ENCODE measurements at regions not wholly inside any gene's neighbourhood (a gene's known extent, or its start where the extent isn't known, plus 50 kb on each side); places are given as distances from the start of the nearest gene placed in this dataset.
"Not testable (repeated sequence)": the region's sequence is repeated elsewhere in the genome, so short reads cannot be mapped to it uniquely, and the experiment has no call there.

DNA sequence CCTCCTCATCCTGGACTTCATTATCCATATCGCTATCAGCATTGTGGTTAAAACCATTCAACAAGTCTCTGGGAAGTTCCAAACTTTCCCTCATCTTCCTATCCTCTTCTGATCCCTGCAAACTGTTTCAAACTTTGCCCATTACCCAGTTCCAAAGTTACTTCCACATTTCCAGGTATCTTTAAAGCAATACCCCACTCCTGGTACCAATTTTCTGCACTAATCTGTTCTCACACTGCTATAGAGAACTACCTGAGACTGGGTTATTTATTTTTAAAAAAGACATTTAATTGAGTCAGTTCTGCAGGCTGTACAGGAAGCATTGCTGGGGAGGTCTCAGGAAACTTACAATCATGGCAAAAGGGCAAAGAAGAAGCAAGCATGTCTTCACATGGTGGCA, 147.3 kb downstream of the ARL4A start:
- no peak for DNase-seq (ENCODE audit: low read depth in 1 of 2, low spot score in 1 of 2)
- Histone ChIP-seq H3K4me3 (replicated peaks; ENCODE audit: insufficient read depth, low read length) (no peak overlapping the region), H3K27ac (replicated peaks) (no peak overlapping the region), H3K27me3 (ENCODE audit: insufficient read depth, poor library complexity, severe bottlenecking) (no peaks in the 10 kb centered on the region)
- TF ChIP-seq, protein P1, sequence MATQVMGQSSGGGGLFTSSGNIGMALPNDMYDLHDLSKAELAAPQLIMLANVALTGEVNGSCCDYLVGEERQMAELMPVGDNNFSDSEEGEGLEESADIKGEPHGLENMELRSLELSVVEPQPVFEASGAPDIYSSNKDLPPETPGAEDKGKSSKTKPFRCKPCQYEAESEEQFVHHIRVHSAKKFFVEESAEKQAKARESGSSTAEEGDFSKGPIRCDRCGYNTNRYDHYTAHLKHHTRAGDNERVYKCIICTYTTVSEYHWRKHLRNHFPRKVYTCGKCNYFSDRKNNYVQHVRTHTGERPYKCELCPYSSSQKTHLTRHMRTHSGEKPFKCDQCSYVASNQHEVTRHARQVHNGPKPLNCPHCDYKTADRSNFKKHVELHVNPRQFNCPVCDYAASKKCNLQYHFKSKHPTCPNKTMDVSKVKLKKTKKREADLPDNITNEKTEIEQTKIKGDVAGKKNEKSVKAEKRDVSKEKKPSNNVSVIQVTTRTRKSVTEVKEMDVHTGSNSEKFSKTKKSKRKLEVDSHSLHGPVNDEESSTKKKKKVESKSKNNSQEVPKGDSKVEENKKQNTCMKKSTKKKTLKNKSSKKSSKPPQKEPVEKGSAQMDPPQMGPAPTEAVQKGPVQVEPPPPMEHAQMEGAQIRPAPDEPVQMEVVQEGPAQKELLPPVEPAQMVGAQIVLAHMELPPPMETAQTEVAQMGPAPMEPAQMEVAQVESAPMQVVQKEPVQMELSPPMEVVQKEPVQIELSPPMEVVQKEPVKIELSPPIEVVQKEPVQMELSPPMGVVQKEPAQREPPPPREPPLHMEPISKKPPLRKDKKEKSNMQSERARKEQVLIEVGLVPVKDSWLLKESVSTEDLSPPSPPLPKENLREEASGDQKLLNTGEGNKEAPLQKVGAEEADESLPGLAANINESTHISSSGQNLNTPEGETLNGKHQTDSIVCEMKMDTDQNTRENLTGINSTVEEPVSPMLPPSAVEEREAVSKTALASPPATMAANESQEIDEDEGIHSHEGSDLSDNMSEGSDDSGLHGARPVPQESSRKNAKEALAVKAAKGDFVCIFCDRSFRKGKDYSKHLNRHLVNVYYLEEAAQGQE (IDR thresholded peaks at IDR 0.05; ENCODE audit: insufficient replicate concordance, low read depth), result no peak
- TF ChIP-seq POLR2AphosphoS5 (IDR thresholded peaks at IDR 0.05; ENCODE audit: low read depth) (no peak), GABPA (IDR thresholded peaks at IDR 0.05; ENCODE audit: low read depth) (no peak)

DNA sequence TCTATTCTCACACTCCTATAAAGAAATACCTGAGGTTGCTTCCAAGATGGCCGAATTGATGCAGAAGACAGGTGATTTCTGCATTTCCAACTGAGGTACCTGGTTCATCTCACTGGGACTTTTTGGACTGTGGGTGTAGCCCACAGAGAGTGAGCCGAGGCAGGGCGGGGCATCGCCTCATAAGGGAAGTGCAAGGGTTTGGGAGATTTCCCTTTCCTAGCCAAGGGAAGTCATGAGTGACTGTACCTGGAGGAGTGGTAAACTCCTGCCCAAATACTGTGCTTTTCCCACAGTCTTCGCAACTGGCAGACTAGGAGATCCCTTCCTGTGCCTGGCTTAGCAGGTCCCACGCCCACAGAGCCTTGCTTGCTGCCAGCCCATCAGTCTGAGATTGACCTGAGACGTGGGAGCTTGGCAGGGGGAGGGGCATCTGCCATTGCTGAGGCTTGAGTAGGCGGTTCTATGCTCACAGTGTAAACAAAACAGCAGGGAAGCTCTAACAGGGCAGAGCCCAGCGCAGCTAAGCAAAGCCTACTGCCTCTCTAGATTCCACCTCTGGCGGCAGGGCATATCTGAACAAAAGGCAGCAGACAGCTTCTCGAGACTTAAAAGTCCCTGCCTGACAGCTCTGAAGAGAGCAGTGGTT, 152.2 kb downstream of the ARL4A start:
- no peak for DNase-seq (ENCODE audit: low read depth in 1 of 2, low spot score in 1 of 2)
- TF ChIP-seq SPI1 (IDR thresholded peaks at IDR 0.05; ENCODE audit: borderline replicate concordance, low read depth) (no peak), POLR2AphosphoS5 (IDR thresholded peaks at IDR 0.05; ENCODE audit: low read depth) (no peak), GABPA (IDR thresholded peaks at IDR 0.05; ENCODE audit: low read depth) (no peak)
- TF ChIP-seq, protein P1 (IDR thresholded peaks at IDR 0.05; ENCODE audit: insufficient replicate concordance, low read depth), result no peak
- TF ChIP-seq, protein P2, sequence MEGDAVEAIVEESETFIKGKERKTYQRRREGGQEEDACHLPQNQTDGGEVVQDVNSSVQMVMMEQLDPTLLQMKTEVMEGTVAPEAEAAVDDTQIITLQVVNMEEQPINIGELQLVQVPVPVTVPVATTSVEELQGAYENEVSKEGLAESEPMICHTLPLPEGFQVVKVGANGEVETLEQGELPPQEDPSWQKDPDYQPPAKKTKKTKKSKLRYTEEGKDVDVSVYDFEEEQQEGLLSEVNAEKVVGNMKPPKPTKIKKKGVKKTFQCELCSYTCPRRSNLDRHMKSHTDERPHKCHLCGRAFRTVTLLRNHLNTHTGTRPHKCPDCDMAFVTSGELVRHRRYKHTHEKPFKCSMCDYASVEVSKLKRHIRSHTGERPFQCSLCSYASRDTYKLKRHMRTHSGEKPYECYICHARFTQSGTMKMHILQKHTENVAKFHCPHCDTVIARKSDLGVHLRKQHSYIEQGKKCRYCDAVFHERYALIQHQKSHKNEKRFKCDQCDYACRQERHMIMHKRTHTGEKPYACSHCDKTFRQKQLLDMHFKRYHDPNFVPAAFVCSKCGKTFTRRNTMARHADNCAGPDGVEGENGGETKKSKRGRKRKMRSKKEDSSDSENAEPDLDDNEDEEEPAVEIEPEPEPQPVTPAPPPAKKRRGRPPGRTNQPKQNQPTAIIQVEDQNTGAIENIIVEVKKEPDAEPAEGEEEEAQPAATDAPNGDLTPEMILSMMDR (IDR thresholded peaks at IDR 0.05; ENCODE audit: insufficient read depth, low read length), result no peak
- H3K27me3 ChIP-seq (ENCODE audit: insufficient read depth, poor library complexity, severe bottlenecking), result no peaks in the 10 kb centered on the region
- H3K4me3 ChIP-seq (replicated peaks; ENCODE audit: insufficient read depth, low read length), result no peak overlapping the region
- H3K27ac ChIP-seq (replicated peaks), result no peak overlapping the region

DNA sequence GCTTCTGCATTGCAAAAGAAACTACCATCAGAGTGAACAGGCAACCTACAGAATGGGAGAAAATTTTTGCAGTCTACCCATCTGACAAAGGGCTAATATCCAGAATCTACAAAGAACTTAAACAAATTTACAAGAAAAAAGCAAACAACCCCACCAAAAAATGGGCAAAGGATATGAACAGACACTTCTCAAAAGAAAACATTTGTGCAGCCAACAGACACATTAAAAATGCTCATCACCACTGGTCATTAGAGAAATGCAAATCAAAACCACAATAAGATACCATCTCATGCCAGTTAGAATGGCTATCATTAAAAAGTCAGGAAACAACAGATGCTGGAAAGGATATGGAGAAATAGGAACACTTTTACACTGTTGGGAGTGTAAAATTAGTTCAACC, 157.3 kb downstream of the ARL4A start:
- not testable (repeated sequence) for DNase-seq (ENCODE audit: low read depth in 1 of 2, low spot score in 1 of 2); H3K27ac ChIP-seq (replicated peaks); H3K27me3 ChIP-seq (ENCODE audit: insufficient read depth, poor library complexity, severe bottlenecking); H3K4me3 ChIP-seq (replicated peaks; ENCODE audit: insufficient read depth, low read length)

DNA sequence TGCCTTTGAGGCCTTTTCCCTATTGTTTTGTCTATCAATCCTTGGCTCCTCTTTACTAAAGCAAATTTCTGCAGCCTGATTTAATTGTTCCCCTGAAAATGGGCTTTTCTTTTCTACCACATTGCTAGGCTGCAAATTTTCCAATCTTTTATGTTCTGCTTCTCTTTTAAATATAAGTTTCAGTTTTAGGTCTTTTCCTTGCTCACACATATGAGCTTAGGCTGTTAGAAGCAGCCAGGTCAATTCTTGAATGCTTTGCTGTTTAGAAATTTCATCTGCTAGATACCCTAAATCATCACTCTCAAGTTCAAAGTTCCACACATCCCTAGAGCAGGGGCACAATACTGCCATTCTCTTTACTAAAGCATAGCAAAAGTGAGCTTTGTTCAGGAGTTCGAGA, 159.6 kb downstream of the ARL4A start:
- DNase-seq (ENCODE audit: low read depth in 1 of 2, low spot score in 1 of 2), result no peak
- no peak overlapping the region for H3K27ac ChIP-seq (replicated peaks)
- no peaks in the 10 kb centered on the region for H3K27me3 ChIP-seq (ENCODE audit: insufficient read depth, poor library complexity, severe bottlenecking)
- H3K4me3 ChIP-seq (replicated peaks; ENCODE audit: insufficient read depth, low read length), result no peak overlapping the region
- TF ChIP-seq GABPA (IDR thresholded peaks at IDR 0.05; ENCODE audit: low read depth) (no peak), POLR2AphosphoS5 (IDR thresholded peaks at IDR 0.05; ENCODE audit: low read depth) (no peak), SPI1 (IDR thresholded peaks at IDR 0.05; ENCODE audit: borderline replicate concordance, low read depth) (no peak)
- TF ChIP-seq, protein P2 (IDR thresholded peaks at IDR 0.05; ENCODE audit: insufficient read depth, low read length), result no peak
- TF ChIP-seq, protein P1 (IDR thresholded peaks at IDR 0.05; ENCODE audit: insufficient replicate concordance, low read depth), result no peak
